Neural cell (in vitro differentiated cells): ENCODE measurements at regions not wholly inside any gene's neighbourhood (a gene's known extent, or its start where the extent isn't known, plus 50 kb on each side); places are given as distances from the start of the nearest gene placed in this dataset.

Source experiments
- CTCF ChIP-seq: fragments of 450-650 bp; IDR thresholded peaks from 2 replicates; pipeline ENCODE4 v1.5.1; 2014; ENCODE audit warnings: antibody characterized with exemption, mild to moderate bottlenecking, moderate library complexity; ENCODE audit not compliant: poor library complexity, severe bottlenecking
- EP300 ChIP-seq: fragments of 450-650 bp; conservative IDR thresholded peaks from 2 replicates; pipeline ENCODE4 v1.6.1; 2014; ENCODE audit warnings: antibody characterized with exemption, mild to moderate bottlenecking, moderate library complexity; ENCODE audit not compliant: poor library complexity, severe bottlenecking
- EZH2 ChIP-seq: fragments of 200-600, 300-800 bp; shearing (Covaris generic), sonication (generic); IDR thresholded peaks from 2 replicates; pipeline ENCODE4 v1.6.1; 2014; ENCODE audit warnings: antibody characterized with exemption, low read length, borderline replicate concordance, mild to moderate bottlenecking; ENCODE audit not compliant: insufficient read depth, poor library complexity, severe bottlenecking
- MXI1 ChIP-seq: fragments of 450-650 bp; conservative IDR thresholded peaks from 2 replicates; pipeline ENCODE4 v1.6.1; 2014; ENCODE audit warnings: antibody characterized with exemption, mild to moderate bottlenecking; ENCODE audit not compliant: poor library complexity, severe bottlenecking
- POLR2AphosphoS5 ChIP-seq: IDR thresholded peaks from 2 replicates; pipeline ENCODE4 v1.6.1; 2012
- RAD21 ChIP-seq: fragments of 450-650 bp; conservative IDR thresholded peaks from 2 replicates; pipeline ENCODE4 v1.6.1; 2014; ENCODE audit warnings: antibody characterized with exemption, mild to moderate bottlenecking, moderate library complexity
- REST ChIP-seq: IDR thresholded peaks from 2 replicates; pipeline ENCODE4 v1.6.1; 2012; ENCODE audit warnings: borderline replicate concordance
- SMC3 ChIP-seq: fragments of 450-650 bp; conservative IDR thresholded peaks from 2 replicates; pipeline ENCODE4 v1.6.1; 2014; ENCODE audit warnings: antibody characterized with exemption, mild to moderate bottlenecking, moderate library complexity; ENCODE audit not compliant: poor library complexity
- TAF1 ChIP-seq: IDR thresholded peaks from 2 replicates; pipeline ENCODE4 v1.6.1; 2012; ENCODE audit warnings: low read depth

GRCh38 chr10:84863675-84864074 lies 535.3 kb downstream of the CCSER2 start:
- no peak for TF ChIP-seq EZH2
- TF ChIP-seq MXI1: no peak
- TF ChIP-seq CTCF: no peak
- no peak for TF ChIP-seq RAD21
- no peak for TF ChIP-seq POLR2AphosphoS5
- no peak for TF ChIP-seq TAF1
- TF ChIP-seq REST: no peak
- no peak for TF ChIP-seq EP300
- no peak for TF ChIP-seq SMC3
